ENCODE measurements at regions not wholly inside any gene's neighbourhood (a gene's known extent, or its start where the extent isn't known, plus 50 kb on each side); places are given as distances from the start of the nearest gene placed in this dataset.

GRCh38 chr6:135658916-135659315 is 161.4 kb upstream of the AHI1 start:
- intact Hi-C loops (cut with DNase I; ENCODE audit: low total_unique reads) = no loop called here
- Histone ChIP-seq H3K27ac (no peak overlapping the region), H3K4me3 (no peak overlapping the region), H3K4me1 (no peaks in the 10 kb centered on the region), H3K27me3 (no peaks in the 10 kb centered on the region), H3K36me3 (no peaks in the 10 kb centered on the region), H3K9me3 (no peaks in the 10 kb centered on the region)
- TF ChIP-seq, protein P1, sequence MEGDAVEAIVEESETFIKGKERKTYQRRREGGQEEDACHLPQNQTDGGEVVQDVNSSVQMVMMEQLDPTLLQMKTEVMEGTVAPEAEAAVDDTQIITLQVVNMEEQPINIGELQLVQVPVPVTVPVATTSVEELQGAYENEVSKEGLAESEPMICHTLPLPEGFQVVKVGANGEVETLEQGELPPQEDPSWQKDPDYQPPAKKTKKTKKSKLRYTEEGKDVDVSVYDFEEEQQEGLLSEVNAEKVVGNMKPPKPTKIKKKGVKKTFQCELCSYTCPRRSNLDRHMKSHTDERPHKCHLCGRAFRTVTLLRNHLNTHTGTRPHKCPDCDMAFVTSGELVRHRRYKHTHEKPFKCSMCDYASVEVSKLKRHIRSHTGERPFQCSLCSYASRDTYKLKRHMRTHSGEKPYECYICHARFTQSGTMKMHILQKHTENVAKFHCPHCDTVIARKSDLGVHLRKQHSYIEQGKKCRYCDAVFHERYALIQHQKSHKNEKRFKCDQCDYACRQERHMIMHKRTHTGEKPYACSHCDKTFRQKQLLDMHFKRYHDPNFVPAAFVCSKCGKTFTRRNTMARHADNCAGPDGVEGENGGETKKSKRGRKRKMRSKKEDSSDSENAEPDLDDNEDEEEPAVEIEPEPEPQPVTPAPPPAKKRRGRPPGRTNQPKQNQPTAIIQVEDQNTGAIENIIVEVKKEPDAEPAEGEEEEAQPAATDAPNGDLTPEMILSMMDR (IDR thresholded peaks at IDR 0.05) = no peak
- TF ChIP-seq POLR2AphosphoS5 (IDR thresholded peaks at IDR 0.05) (no peak), POLR2A (IDR thresholded peaks at IDR 0.05) (no peak)
- no peak for DNase-seq (ENCODE audit: low spot score in 2 of 2)

DNA sequence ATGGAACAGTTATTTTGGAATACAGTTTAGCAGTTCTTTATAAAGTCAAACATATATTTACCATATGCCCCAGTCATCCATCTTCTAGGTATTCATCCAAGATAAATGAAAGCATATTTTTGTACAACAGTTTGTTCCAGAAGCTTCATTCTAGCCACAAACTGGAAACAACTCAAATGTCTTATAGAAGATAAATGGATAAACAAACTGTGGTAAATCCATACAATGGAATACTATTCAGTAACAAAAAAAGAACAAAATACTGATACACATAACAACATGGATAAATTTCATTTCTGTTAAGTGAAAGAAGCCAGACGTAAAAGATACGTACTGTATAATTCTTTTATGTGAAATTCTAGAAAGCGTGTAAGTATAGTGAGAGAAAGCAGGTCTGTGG is 167.0 kb upstream of the AHI1 start:
- H3K27me3 ChIP-seq = no peaks in the 10 kb centered on the region
- DNase-seq (ENCODE audit: low spot score in 2 of 2) = no peak
- TF ChIP-seq POLR2AphosphoS5 (IDR thresholded peaks at IDR 0.05) = no peak
- no peak for TF ChIP-seq POLR2A (IDR thresholded peaks at IDR 0.05)
- TF ChIP-seq, protein P1 (IDR thresholded peaks at IDR 0.05) = no peak
- H3K9me3 ChIP-seq = no peaks in the 10 kb centered on the region
- intact Hi-C loops (cut with DNase I; ENCODE audit: low total_unique reads) = no loop called here
- no peak overlapping the region for H3K4me3 ChIP-seq
- H3K27ac ChIP-seq = no peak overlapping the region
- no peaks in the 10 kb centered on the region for H3K4me1 ChIP-seq
- H3K36me3 ChIP-seq = no peaks in the 10 kb centered on the region

- H3K4me3 ChIP-seq = no peak overlapping the region
- H3K9me3 ChIP-seq = no peaks in the 10 kb centered on the region
- intact Hi-C loops (cut with DNase I; ENCODE audit: low total_unique reads) = no loop called here
- DNase-seq (ENCODE audit: low spot score in 2 of 2) = no peak
- H3K27ac ChIP-seq = no peak overlapping the region
- no peaks in the 10 kb centered on the region for H3K4me1 ChIP-seq
- H3K27me3 ChIP-seq = no peaks in the 10 kb centered on the region
- H3K36me3 ChIP-seq = no peaks in the 10 kb centered on the region
- TF ChIP-seq POLR2AphosphoS5 (IDR thresholded peaks at IDR 0.05) = no peak
- TF ChIP-seq POLR2A (IDR thresholded peaks at IDR 0.05) = no peak
- TF ChIP-seq, protein P1 (IDR thresholded peaks at IDR 0.05) = no peak
Observed at GRCh38 chr6:135665935-135666334, 168.4 kb upstream of the AHI1 start.

DNA sequence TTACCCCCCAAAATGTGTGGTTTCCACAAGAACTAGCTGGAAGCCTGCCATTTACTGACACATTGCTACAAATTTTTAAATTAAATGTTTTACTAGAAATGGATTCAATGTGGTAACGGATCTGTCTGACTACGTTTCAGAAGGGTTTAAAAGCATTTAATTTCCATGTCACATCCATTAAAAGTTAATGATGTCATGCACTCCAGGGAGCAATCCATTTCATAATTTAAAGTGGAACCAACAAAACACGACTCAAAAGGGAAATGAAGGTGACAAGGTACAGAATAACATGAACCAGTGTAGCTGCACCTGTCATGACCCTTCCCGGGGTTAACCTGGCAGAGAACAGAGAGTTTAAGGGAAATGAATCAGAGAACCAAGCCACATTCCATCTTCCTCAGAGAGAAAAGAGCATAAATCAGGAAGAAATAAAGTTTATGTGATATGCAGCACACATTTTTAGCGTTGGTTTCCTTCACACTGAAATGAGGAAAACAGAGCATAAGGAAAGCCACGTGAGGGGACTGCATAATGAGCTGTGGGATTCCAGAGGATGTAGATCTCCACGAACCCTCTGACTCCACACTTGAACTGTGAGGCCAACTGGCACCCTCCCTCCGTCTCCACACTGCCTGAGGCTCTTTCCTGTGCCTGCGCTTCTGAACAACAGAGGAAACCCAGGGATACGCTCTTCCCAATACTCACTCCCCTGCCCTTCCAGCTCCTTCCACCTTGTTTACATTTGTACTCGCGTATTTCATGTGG is 170.3 kb upstream of the AHI1 start:
- Histone ChIP-seq H3K4me1 (no peaks in the 10 kb centered on the region), H3K4me3 (peak overlapping the region in 1 of 3 donors; percentile 51), H3K27me3 (no peaks in the 10 kb centered on the region), H3K36me3 (no peaks in the 10 kb centered on the region), H3K27ac (no peak overlapping the region), H3K9me3 (peaks cover 0 to 9% of the 10 kb centered on the region in 2 donors)
- DNase-seq (ENCODE audit: low spot score in 2 of 2) = no peak
- TF ChIP-seq, protein P1 (IDR thresholded peaks at IDR 0.05) = no peak
- no peak for TF ChIP-seq POLR2A (IDR thresholded peaks at IDR 0.05)
- intact Hi-C loops (cut with DNase I; ENCODE audit: low total_unique reads) = no loop called here

GRCh38 chr6:135672256-135672655 is 174.7 kb upstream of the AHI1 start:
- H3K9me3 ChIP-seq = peaks cover 0 to 9% of the 10 kb centered on the region in 2 donors
- H3K27me3 ChIP-seq = no peaks in the 10 kb centered on the region
- no peak overlapping the region for H3K4me3 ChIP-seq
- DNase-seq (ENCODE audit: low spot score in 2 of 2) = no peak
- H3K27ac ChIP-seq = no peak overlapping the region
- no peaks in the 10 kb centered on the region for H3K4me1 ChIP-seq
- TF ChIP-seq POLR2AphosphoS5 (IDR thresholded peaks at IDR 0.05) (no peak), POLR2A (IDR thresholded peaks at IDR 0.05) (no peak)
- TF ChIP-seq, protein P1 (IDR thresholded peaks at IDR 0.05) = no peak
- H3K36me3 ChIP-seq = no peaks in the 10 kb centered on the region
- intact Hi-C loops (cut with DNase I; ENCODE audit: low total_unique reads) = no loop called here

Measured in breast epithelium (tissue), 4 donors.